Trophoblast cell (in vitro differentiated cells and primary cell): ENCODE measurements at regions not wholly inside any gene's neighbourhood (a gene's known extent, or its start where the extent isn't known, plus 50 kb on each side); places are given as distances from the start of the nearest gene placed in this dataset.

Experiments used
- DNase-seq, 2 donors: peaks; one replicate each; pipeline ENCODE4 v3.0.0-alpha.2; 2016
- H2AFZ ChIP-seq: 2 replicates; pipeline ENCODE4 v1.6.1; 2013; ENCODE audit warnings: low read length, moderate library complexity, mild to moderate bottlenecking; ENCODE audit not compliant: insufficient read depth, poor library complexity
- H2AK5ac ChIP-seq: 2 replicates; pipeline ENCODE4 v1.6.1; 2013; ENCODE audit warnings: mild to moderate bottlenecking, low read length
- H2BK120ac ChIP-seq: 2 replicates; pipeline ENCODE4 v1.6.1; 2013; ENCODE audit warnings: low read length, mild to moderate bottlenecking, moderate library complexity; ENCODE audit not compliant: insufficient read depth, poor library complexity
- H2BK12ac ChIP-seq: 2 replicates; pipeline ENCODE4 v1.6.1; 2013; ENCODE audit warnings: mild to moderate bottlenecking, low read length, moderate library complexity
- H2BK5ac ChIP-seq: 2 replicates; pipeline ENCODE4 v1.6.1; 2013; ENCODE audit warnings: low read length, low read depth, moderate library complexity, mild to moderate bottlenecking; ENCODE audit not compliant: poor library complexity
- H3K14ac ChIP-seq: 2 replicates; pipeline ENCODE4 v1.6.1; 2013; ENCODE audit warnings: mild to moderate bottlenecking, low read length
- H3K18ac ChIP-seq: 2 replicates; pipeline ENCODE4 v1.6.1; 2013; ENCODE audit warnings: mild to moderate bottlenecking, low read length
- H3K23ac ChIP-seq: 2 replicates; pipeline ENCODE4 v1.6.1; 2013; ENCODE audit warnings: low read length
- H3K27ac ChIP-seq: 2 replicates; pipeline ENCODE4 v1.5.1; 2013; ENCODE audit warnings: low read depth, mild to moderate bottlenecking, inconsistent platforms, low read length, moderate library complexity
- H3K27me3 ChIP-seq: 2 replicates; pipeline ENCODE4 v1.6.1; 2013; ENCODE audit warnings: inconsistent platforms, mild to moderate bottlenecking, low read length, moderate library complexity; ENCODE audit not compliant: insufficient read depth
- H3K36me3 ChIP-seq, 2 experiments: 1 replicate in 1 of 2; 2 replicates in 1 of 2; pipeline ENCODE4 v1.6.1; 2013; ENCODE audit warnings: low read length in 2 of 2, mild to moderate bottlenecking in 2 of 2, moderate library complexity in 1 of 2; ENCODE audit not compliant: insufficient read depth in 2 of 2, control insufficient read depth in 1 of 2
- H3K4ac ChIP-seq: 2 replicates; pipeline ENCODE4 v1.6.1; 2013; ENCODE audit warnings: low read depth, mild to moderate bottlenecking, low read length, moderate library complexity
- H3K4me1 ChIP-seq, 2 experiments: 1 replicate in 1 of 2; 2 replicates in 1 of 2; pipeline ENCODE4 v1.6.1; 2013; ENCODE audit warnings: low read length in 2 of 2, mild to moderate bottlenecking in 2 of 2, moderate library complexity in 1 of 2; ENCODE audit not compliant: insufficient read depth in 2 of 2, control insufficient read depth in 1 of 2
- H3K4me2 ChIP-seq: 2 replicates; pipeline ENCODE4 v1.6.1; 2013; ENCODE audit warnings: inconsistent platforms, mild to moderate bottlenecking, low read length, moderate library complexity
- H3K4me3 ChIP-seq: 2 replicates; pipeline ENCODE4 v1.5.1; 2013; ENCODE audit warnings: mild to moderate bottlenecking, low read depth, low read length, inconsistent platforms
- H3K79me1 ChIP-seq: one replicate; pipeline ENCODE4 v1.6.1; 2013; ENCODE audit warnings: low read length
- H3K79me2 ChIP-seq: 2 replicates; pipeline ENCODE4 v1.6.1; 2013; ENCODE audit warnings: low read length, mild to moderate bottlenecking; ENCODE audit not compliant: control insufficient read depth, insufficient read depth, poor library complexity
- H3K9ac ChIP-seq: 2 replicates; pipeline ENCODE4 v1.6.1; 2013; ENCODE audit warnings: mild to moderate bottlenecking, low read length
- H3K9me3 ChIP-seq: 2 replicates; pipeline ENCODE4 v1.6.1; 2013; ENCODE audit warnings: low read depth, mild to moderate bottlenecking, control low read depth, inconsistent platforms, low read length; ENCODE audit not compliant: insufficient read depth
- H4K12ac ChIP-seq: 2 replicates; pipeline ENCODE4 v1.6.1; 2013; ENCODE audit warnings: low read depth, mild to moderate bottlenecking, low read length, moderate library complexity
- H4K8ac ChIP-seq: 2 replicates; pipeline ENCODE4 v1.6.1; 2013; ENCODE audit warnings: low read depth, mild to moderate bottlenecking, low read length, moderate library complexity
- H4K91ac ChIP-seq: one replicate; pipeline ENCODE4 v1.6.1; 2013; ENCODE audit warnings: low read depth, mild to moderate bottlenecking, low read length, moderate library complexity
- WGBS: extraction: QIAGEN DNeasy Blood & Tissue Kit; methylation state at CpG from one replicate; pipeline ENCODE4 v1.1.7; 2013; ENCODE audit warnings: missing lambda C conversion rate; ENCODE audit not compliant: insufficient read length, insufficient coverage; ENCODE audit errors: extremely low coverage; 5-methylcytosine and 5-hydroxymethylcytosine counted together

GRCh38 chr3:167012691-167013090, 367.4 kb downstream of the ZBBX start:
- Histone ChIP-seq H3K9me3 (no peaks in the 10 kb centered on the region), H3K9ac (no peak overlapping the region), H4K91ac (no peak overlapping the region), H4K8ac (no peak overlapping the region), H3K79me2 (no peaks in the 10 kb centered on the region), H4K12ac (no peak overlapping the region), H2AFZ (no peak overlapping the region), H3K27me3 (no peaks in the 10 kb centered on the region), H3K23ac (no peak overlapping the region), H2BK120ac (no peak overlapping the region), H3K4me1 (no peaks in the 10 kb centered on the region), H3K36me3 (no peaks in the 10 kb centered on the region), H3K14ac (no peak overlapping the region), H3K4me3 (no peak overlapping the region), H3K27ac (no peak overlapping the region), H2BK5ac (no peak overlapping the region), H3K18ac (no peak overlapping the region), H2AK5ac (no peak overlapping the region), H3K79me1 (no peaks in the 10 kb centered on the region), H2BK12ac (no peak overlapping the region), H3K4ac (no peak overlapping the region), H3K4me2 (no peak overlapping the region)
- no CpG with 5 or more reads among the region's 1 CpG for WGBS
- no peak for DNase-seq

DNA sequence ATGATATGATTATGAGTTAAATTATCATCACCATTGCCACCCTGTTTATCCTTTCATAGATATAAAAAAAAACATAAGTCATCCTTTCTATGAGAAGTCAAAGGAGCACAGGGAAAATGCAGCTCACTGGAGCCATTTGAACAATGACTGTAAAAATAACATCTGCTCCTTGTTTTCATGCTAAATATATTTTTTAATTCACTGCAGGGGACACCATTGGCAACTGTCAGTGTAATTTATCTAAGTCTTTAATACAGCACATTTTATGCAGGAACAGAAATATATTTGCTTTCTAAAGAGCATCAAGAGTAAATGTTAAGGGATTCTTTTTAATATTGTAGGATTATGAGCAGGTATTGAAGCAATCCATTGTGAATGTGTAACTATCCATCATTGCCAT, 371.3 kb downstream of the ZBBX start:
- Histone ChIP-seq H3K27me3 (no peaks in the 10 kb centered on the region), H3K79me2 (no peaks in the 10 kb centered on the region), H3K4me1 (no peaks in the 10 kb centered on the region), H4K12ac (no peak overlapping the region), H3K9me3 (no peaks in the 10 kb centered on the region), H3K4me2 (no peak overlapping the region), H2BK5ac (no peak overlapping the region), H2BK12ac (no peak overlapping the region), H2BK120ac (no peak overlapping the region), H4K8ac (no peak overlapping the region), H3K27ac (no peak overlapping the region), H3K4ac (no peak overlapping the region), H3K23ac (no peak overlapping the region), H3K18ac (no peak overlapping the region), H2AFZ (no peak overlapping the region), H4K91ac (no peak overlapping the region), H2AK5ac (no peak overlapping the region), H3K4me3 (no peak overlapping the region), H3K14ac (no peak overlapping the region), H3K36me3 (no peaks in the 10 kb centered on the region), H3K9ac (no peak overlapping the region), H3K79me1 (no peaks in the 10 kb centered on the region)
- no peak for DNase-seq

- H2AK5ac ChIP-seq = no peak overlapping the region
- H4K8ac ChIP-seq = no peak overlapping the region
- H3K79me1 ChIP-seq = no peaks in the 10 kb centered on the region
- H3K9me3 ChIP-seq = peaks cover 10% of the 10 kb centered on the region
- no peak overlapping the region for H3K18ac ChIP-seq
- H3K4me2 ChIP-seq = no peak overlapping the region
- WGBS = no CpG with 5 or more reads among the region's 4 CpGs
- no peak overlapping the region for H3K4me3 ChIP-seq
- no peaks in the 10 kb centered on the region for H3K79me2 ChIP-seq
- H2AFZ ChIP-seq = no peak overlapping the region
- H3K4me1 ChIP-seq = no peaks in the 10 kb centered on the region
- no peak overlapping the region for H3K27ac ChIP-seq
- no peak overlapping the region for H3K4ac ChIP-seq
- H4K91ac ChIP-seq = no peak overlapping the region
- no peaks in the 10 kb centered on the region for H3K27me3 ChIP-seq
- peaks cover 0 to 3% of the 10 kb centered on the region in 2 experiments for H3K36me3 ChIP-seq
- H2BK5ac ChIP-seq = no peak overlapping the region
- H3K14ac ChIP-seq = no peak overlapping the region
- H3K9ac ChIP-seq = no peak overlapping the region
- H3K23ac ChIP-seq = no peak overlapping the region
- H2BK12ac ChIP-seq = no peak overlapping the region
- no peak overlapping the region for H4K12ac ChIP-seq
- H2BK120ac ChIP-seq = no peak overlapping the region
- DNase-seq = no peak
Observed at GRCh38 chr3:167001374-167001773, 378.7 kb downstream of the ZBBX start.

- Histone ChIP-seq H4K8ac (no peak overlapping the region), H3K23ac (no peak overlapping the region), H2BK5ac (no peak overlapping the region), H3K4me3 (no peak overlapping the region), H3K36me3 (no peaks in the 10 kb centered on the region), H3K18ac (no peak overlapping the region), H3K4ac (no peak overlapping the region), H3K14ac (no peak overlapping the region), H3K9me3 (no peaks in the 10 kb centered on the region), H3K9ac (no peak overlapping the region), H3K27ac (no peak overlapping the region), H2AK5ac (no peak overlapping the region), H2BK12ac (no peak overlapping the region), H4K12ac (no peak overlapping the region), H2BK120ac (no peak overlapping the region), H3K4me1 (no peaks in the 10 kb centered on the region), H3K79me2 (no peaks in the 10 kb centered on the region), H3K79me1 (no peaks in the 10 kb centered on the region), H3K27me3 (no peaks in the 10 kb centered on the region), H2AFZ (no peak overlapping the region), H4K91ac (no peak overlapping the region), H3K4me2 (no peak overlapping the region)
- no CpG with 5 or more reads among the region's 2 CpGs for WGBS
- no peak for DNase-seq
Observed at GRCh38 chr3:166993015-166993630, 387.0 kb downstream of the ZBBX start.
